NCI-H2171 treated with DMSO at 0.1 percent for 48 hours (cell line): ENCODE measurements at regions not wholly inside any gene's neighbourhood (a gene's known extent, or its start where the extent isn't known, plus 50 kb on each side); places are given as distances from the start of the nearest gene placed in this dataset.

Source experiments
- DNase-seq: peaks from one replicate; lab custom pipeline; 2025; lab: John Stamatoyannopoulos, UW

DNA sequence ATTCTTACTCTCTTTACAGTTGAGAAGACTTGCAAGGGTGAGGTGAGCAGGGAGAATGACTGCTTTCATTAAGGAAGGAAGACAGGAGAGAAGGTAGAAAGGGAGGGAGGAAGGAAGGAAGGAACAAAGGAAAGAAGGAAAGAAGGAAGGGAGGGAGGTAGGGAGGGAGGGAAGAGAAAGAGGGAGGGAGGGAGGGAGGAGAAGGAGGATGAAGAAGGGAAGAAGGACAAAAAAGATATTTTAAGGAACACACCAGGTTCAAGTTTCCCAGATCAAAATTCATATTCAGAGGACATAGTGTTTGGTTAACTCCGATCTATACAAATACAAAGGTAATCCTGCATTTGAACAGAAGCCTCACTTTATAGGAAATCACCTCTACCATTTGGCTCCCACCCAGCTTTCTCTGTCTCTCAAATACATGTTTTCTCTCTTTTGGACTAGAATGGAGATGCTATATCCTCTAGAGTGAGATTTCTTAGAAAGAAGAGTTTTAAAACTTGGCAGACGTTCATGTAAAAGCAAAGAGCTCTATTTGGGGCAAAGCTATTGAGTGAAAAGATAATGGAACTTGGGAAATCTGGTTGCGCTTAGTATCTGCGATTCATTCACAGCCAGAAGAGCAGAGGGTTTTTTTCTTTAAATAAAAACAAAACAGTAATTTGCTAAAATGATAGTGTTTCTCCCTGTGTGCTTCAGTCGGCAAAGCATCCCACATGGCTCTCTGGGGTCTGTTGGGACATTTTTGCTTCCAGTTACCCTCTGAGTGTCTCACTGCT is 261.9 kb upstream of the LYZL1 start:
- no peak for DNase-seq

DNA sequence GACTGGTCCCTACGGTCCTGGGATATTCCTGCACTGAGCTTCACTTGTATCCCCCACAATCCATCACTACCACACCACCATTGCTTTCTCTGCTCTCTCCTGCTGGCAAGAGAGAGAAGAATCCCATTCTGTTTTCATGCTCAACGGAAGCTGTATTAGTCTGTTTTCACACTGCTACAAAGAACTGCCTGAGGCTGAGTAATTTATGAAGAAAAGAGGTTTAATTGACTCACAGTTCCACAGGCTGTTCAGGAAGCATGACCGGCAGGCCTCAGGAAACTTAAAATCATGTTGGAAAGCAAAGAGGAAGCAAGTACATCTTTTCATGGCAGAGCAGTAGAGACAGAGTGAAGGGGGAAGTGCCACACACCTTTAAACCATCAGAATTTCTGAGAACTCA is 260.4 kb upstream of the LYZL1 start:
- DNase-seq: no peak

DNA sequence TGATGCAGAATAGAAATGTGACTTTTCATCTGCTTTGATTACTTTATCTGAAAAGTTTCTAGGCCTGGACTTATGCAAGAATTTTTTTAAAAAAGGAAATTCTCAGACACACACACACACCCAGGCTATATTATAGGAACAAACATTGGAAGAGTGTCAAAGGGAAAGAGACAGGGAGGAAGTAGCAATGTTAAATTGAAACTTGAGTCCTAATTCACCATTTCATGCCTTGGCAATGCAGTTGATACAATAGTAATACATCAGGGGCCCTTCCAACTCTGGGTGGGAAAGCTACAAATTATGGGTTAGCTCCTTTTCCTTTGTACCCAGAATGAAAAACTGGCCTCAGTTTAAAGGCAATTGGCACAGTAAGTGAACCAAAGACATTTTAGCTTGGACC is 258.0 kb upstream of the LYZL1 start:
- no peak for DNase-seq

DNA sequence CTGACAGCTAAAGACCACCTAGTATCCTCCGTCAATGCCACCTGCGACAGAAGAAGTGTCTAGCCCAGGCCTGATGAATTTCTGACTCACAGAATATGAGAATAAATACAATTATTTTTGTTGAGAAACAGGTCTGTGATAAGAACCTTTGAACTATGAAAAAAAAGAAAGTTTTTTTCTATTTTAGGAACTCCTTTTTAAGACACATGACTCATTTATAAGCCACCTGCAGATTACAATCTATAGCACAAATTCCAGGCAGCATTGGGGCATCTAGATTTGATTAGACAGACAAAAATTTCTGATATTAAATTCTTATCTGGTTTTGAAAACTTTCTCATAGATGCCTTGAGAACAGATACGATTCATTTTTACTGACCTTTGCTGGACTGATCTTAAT is 256.7 kb upstream of the LYZL1 start:
- DNase-seq: no peak

DNA sequence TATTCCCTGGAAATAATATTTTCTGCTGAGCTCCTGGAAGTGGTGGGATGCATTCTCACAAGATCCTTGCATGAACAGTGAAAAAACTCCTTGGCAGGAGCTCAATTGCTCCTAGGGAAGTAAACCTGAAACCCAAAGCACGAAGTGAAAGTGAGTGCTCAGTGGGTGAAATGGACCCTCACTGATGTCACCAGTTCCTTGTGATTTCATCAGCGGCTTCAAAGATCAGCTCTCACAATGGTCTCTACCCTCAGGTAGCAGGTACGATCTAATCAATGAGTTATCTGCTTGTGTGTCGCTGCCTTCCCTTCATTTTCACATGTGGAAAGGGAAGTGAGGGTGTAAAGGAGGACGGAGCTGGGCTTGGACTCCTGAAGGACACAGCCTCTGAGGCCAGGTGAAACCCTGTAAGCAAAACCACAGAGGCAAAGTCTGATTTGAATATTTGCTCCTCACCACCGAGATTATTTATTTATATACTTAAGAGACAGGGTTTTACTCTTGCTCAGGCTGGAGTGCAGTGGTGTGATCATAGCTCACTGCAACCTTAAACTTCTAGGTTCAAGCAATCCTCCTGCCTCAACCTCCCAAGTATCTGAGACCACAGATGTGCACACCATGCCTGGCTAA is 255.4 kb upstream of the LYZL1 start:
- DNase-seq: no peak

DNA sequence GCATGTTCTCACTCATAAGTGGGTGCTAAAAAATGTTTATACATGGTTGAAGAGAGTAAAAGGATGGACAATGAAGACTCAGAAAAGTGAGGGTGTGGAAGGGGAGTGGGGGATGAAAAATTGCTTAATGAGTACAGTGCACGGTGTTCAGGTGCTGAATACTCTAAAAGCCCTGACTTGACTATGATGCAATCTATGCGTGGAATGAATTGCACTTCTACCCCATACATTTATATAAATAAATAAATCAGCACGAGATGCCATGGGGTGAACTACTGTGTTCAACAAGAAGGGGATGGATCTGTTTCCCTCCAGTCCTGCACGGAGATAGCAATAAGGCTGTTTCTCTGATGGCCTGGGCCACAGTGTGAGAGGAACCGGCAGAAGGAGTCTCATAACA is 254.3 kb upstream of the LYZL1 start:
- no peak for DNase-seq

DNA sequence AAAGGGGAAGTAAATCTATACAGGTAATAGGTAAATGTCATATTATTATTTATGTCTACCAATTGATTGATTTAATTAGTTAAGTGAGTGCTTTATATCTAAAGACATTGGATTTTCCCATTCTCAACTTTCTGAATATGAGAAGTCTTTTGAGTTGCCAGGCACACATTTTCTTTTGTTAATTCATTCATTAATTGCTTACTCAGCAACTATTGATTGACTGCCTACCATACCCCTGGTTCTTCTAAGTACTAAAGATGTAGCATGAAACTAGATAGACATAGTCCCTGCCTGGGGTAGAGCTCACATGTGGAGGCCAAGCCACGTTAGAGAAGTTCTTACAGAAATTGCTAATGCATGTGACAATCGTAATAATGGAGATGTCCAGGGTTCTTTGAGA is 253.1 kb upstream of the LYZL1 start:
- no peak for DNase-seq

DNA sequence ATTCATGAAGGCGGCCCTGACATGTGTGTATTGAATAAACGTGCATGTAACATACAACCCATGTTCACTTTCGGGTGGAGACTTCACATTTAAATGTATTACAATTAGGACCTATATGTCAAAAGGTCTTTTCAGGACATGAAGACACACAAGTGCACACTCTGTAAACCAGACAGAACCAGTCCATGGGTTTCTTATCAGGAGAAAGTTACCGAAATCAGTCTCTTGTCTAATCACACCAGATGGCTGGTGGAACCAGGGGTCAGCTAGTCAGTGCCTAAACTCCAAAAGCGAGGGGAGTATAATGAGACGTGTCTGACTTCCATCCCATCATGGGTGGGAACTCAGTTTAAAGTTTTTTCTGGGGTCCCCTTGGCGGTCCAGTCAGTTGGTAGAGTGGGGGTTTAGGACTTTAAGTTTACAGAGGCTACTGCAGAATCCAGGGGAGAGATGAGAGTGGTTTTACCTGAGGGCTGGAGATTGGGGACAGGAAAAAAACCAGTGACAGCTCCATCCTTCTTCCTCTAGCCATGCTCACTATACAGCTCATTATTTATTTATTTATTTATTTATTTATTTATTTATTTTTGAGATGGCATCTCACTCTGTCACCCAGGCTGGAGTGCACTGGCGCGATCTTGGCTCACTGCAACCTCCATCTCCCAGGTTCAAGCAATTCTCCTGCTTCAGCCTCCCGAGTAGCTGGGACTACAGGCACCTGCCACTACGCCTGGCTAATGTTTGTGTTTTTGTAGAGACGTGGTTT is 251.3 kb upstream of the LYZL1 start:
- no peak for DNase-seq

DNA sequence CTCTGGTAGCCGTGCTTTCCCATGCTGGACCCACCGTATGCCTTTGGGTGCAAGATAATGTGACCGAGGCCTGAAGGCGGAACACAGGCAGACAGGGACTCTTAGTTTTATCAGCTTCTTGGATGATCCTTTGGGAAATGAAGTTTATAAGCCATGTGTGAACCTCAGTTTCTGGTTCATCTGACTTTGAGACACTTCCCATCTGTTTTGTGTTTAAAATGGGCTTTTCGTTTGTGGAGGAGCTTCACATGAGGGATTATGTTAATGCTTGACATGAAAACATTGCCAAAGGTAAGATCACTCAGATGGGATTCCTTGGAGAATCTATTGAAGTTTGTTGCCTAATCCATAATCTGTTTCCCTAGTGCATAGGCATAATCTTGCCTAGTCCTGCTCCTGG is 249.8 kb upstream of the LYZL1 start:
- DNase-seq: no peak

DNA sequence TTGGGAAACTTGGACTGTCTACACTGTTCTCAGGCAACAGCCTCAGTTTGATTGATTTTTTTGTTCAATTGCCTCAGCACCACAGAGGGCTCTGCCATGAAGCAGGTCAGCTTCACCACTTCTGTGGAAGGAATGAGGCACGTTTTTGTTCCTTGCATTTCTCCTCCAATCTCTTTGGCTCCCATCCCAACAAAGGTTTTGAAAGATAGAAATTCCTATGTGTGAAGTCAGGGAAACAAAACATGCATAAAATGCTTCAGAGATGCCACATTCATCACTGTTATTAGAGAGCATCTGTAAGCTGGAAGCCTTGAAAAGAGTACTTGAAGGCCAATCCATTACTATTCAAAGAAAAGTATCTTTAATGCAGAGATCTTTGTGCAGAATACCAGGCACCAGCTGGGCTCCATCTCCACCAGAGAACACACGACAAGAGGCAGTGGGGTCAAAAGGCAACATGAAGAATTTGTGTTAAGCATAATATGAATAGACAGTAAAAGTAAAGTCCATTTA is 249.1 kb upstream of the LYZL1 start:
- DNase-seq: no peak

DNA sequence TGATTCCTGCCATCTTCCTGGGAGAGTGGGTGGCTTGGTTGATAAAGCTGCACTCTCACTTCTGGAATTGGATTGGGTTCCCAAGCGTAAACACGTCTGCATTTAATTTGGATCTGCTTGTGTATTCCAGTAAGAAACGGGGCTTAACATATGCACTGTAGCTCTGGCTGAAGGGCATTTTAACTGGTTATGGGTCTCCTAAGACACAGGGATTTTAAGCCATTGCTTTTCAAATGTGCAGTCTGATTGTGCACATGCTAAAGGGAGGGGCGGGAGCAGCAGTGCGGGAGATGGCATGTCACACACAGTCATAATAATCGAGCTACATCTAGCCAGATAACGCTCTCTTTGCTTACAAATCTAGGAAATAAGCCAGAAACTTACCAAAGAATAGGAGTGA is 247.3 kb upstream of the LYZL1 start:
- no peak for DNase-seq

DNA sequence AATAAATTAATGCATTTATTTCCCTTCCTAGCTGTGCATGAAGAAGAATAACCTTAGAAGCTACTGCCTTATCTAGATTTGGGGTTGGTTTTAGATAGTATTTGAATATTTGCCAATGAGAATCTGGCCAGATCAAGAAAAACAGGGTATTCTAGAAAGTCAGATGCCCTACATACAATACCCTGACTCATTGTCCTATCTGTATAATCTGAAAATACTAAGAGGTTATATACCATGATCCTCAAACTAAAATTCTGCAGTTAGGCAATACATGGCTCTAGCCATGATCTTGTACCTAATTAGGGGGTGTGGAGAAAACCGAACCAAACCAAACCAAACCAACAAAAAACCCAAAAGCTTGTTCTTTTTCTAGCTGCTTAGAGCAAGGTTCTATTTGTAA is 240.4 kb upstream of the LYZL1 start:
- DNase-seq: no peak

DNA sequence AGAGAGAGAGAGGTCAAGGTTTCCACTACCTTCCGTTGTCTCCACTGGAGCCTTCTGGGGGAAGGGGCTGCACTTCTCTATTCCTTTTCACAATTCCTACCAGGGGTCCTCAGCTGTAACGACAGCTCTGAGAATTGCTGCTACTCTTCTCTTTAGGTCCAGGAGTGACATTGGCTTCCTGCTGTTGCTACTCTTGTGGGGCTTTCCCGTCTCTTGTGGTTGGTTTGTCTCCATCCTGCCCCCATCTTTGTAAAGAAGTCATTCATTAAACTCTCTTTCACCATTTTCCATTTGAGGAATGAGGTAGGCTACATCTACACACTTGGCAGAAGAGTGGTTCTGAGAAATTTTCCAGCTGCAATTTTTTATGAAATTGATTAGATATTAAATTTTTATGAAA is 238.8 kb upstream of the LYZL1 start:
- no peak for DNase-seq

DNA sequence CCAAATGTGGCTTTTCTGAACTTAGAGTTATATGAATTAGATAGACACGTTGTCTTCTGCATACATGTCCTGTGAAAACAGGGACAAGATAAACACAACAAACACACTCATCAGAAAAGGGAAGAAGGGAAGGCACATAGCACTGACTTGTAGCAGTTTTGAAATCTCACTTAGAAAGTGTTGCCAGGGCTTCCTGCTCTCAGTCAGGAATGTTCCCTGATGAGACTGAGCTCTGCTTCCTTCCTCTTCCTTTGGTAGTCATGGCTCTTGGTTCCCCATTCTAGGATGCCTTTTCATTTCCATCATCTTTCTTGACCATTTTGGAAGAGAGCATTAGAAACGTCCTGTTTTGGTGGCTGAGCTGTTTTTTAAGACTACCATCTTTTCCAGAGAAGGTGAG is 233.8 kb upstream of the LYZL1 start:
- no peak for DNase-seq

DNA sequence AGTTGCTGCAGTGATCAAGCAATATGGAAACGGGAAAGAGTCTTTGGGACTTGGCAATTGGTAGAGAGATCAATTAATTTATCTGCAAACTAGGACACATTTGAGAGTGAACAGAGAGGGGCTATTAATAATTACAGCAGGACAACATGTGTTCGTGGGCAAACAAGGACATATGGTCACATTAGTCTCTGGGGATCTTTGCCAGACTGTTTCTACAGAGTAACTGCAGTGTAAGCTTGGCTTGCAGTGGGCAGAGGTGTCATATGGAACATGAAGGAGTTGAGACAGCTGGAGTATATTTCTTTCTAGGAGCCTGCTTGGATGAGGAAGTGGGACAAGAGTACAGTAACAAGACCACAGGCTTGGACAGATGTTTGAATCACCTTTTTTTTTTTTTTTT is 232.1 kb upstream of the LYZL1 start:
- DNase-seq: peak; percentile 11

DNA sequence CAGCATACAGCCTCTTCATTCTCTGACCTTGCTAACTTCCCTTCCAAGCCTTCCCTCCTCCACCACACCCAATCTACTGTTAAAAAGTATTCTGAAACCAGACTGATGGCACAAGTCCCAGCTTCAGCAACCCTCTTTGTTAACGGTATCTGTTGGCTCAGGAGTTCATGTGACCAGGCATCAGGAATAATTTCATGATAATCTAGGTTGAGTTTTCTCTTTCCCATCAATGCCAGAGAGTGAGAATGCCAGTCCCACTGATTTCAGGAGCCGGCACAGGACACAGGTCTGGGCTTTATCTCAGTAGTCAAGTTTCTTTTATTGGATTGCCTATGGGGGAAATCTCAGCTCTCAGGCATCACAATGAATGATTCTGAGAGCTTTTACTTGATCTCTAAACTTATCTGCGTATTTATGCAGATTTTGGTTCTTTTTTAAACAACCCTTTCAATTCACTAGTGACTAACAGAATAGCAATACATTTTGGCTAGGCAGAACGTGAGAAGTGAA is 231.0 kb upstream of the LYZL1 start:
- no peak for DNase-seq

DNA sequence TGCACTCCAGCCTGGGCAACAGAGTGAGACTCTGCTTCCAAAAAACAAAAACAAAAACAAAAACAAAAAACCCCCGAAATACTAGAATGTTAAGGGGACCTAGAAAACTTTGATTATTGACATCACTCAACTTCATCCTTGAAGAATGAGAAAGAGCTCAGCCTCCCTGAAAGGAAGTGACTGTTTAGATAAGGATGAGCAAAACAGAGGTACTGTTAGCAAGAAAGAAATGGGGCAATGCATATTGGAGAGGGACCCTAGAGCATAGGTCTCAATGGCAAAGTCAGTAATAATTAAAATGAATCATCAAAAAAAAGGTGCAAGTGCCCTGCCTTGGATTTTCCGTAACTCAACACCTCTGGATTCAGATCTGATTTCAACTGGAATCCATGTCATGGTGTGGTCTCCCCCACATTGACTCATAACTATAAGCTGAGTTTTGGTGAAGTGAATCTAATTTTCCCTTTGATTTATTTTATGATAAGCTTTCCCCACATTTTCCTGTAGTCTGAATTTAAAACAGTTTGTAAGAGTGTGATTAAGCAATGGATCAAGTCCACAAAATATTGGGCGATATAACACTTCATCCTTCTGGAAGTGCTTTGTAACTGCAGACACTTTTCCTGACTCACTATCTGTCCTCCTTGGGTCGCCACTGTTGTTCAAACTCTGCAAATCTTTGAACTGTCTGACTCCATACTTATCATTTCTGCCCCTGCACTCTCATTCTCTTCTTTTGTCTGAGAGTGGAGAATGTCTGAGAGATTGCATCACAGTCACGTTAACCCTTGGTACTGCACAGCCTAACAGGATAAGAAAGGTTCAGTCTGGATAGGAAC is 224.8 kb upstream of the LYZL1 start:
- DNase-seq: no peak

DNA sequence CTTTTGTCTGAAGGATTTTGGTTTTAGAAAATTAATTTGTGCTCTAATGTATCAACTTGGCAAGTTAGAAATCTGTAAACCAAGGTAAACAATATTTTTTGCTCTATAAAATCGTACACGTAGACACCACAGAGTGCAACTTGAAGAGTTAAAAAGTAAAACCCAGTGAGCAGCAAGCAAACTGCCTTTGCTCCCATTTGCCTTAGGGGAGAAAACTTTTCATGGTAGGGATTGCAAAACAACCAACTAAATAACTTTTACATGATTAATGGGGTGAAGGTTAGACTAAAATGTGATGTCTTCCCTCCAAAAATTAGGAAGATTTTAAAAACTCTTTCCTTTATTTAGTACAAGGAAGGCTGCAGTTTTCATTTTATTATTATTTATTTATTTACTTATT is 224.2 kb upstream of the LYZL1 start:
- no peak for DNase-seq

DNA sequence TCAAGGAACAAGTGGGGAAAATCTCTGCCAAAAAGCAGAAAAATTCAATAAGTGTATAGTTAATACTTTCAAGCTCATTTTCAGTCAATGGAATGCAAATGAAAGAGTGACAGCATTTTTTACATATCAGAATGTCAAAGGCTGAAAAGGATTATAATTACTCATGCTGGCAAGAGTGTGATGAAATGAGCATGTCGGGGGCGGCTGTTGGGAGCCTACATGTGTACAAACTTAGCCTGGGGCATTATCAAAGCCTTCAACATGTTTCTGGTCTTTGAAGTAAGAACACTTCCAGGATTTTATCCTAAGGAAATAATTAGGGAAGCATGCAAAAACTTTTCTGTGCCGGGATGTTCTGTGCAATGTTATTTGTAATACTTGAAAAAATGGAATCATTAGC is 221.7 kb upstream of the LYZL1 start:
- no peak for DNase-seq

DNA sequence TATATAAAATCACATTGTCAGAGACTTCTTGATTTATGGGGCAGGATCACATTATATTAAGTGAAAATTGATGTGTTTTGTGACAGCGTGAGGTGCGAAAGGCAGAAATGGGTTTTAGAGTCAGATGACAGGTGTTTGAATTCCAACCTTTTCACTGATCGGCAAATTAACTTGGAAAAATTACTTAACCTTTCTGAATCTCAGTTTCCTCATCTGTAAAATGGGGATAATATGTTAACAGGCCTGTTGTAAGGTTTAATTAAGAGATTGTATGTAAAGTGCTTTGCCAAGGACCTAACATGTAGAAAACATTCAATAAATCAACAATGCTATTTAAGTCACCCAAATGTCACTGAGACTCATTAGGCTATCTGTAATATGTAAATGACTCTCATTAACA is 221.2 kb upstream of the LYZL1 start:
- DNase-seq: no peak

DNA sequence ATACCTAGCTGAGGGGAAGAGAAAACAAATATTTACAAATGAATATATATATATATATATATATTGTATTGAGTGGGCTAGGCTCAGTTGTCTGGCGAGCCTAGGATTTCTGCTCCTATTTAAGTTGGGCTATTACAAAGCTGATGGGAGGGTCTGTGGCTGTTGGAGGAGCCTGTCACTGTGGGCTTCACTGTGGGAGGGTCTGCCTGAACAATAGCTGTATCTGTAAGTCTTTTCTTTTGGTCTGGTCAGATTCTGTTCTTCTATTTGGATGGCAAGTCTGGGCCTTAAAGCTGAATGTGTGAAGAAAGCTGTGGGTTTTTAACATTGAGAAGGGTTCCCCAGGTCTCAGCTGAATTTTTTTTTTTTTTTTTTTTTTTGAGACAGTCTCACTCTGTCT is 220.6 kb upstream of the LYZL1 start:
- DNase-seq: no peak

DNA sequence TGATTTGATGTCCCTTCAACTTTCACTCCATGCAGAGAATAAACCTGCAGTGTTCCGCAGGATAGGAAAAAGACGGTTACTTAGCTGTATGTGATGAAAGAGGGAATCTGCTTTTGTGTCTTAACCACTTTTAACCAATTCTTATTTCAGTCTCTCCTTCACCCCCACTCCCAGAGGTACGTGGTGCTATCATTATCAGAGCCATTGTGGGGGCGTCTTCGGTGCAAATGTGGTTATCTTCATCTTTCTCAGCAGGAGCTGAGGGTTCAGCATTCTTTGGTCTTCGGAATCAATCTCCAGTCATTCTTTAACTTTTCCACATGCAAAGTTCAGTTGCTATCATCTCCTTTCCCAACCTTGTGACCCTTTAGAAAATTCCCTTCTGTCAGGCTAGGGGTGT is 219.9 kb upstream of the LYZL1 start:
- DNase-seq: no peak
